CMK (cell line): ENCODE measurements at regions not wholly inside any gene's neighbourhood (a gene's known extent, or its start where the extent isn't known, plus 50 kb on each side); places are given as distances from the start of the nearest gene placed in this dataset.

Experiments used
- DNase-seq: peaks from one replicate; pipeline ENCODE4 v3.0.0-alpha.2; 2010; ENCODE audit warnings: low read depth

GRCh38 chr22:49303061-49303735 lies 524.5 kb downstream of the BRD1 start:
- DNase-seq: no peak

DNA sequence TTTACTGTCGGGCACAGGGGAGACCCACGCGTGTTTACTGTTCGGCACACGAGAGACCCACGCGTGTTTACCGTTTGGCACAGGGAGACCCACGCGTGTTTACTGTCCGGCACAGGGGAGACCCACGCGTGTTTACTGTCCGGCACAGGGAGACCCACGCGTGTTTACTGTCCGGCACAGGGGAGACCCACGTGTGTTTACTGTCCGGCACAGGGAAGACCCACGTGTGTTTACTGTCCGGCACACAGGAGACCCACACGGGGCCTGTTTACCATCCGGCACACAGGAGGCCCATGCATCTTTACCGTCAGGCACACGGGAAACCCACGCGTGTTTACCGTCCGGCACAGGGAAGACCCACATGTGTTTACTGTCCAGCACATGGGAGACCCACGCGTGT lies 525.1 kb downstream of the BRD1 start:
- DNase-seq: no peak

DNA sequence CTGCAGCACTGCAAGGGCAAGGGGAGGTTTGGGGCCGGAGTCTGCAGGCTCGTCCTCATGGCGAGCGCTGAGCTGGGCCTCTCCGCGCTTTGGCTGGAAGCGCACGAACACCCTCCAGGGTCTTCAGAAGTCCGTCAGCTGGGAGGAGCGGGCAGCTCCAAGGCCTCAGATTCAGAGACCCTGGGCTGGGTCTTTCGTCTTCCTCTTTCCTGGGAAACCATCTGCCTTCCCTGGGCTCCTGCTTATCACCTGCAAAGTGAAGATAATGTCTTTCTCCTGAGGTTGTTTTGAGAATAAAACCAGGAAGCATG lies 525.6 kb downstream of the BRD1 start:
- no peak for DNase-seq

DNA sequence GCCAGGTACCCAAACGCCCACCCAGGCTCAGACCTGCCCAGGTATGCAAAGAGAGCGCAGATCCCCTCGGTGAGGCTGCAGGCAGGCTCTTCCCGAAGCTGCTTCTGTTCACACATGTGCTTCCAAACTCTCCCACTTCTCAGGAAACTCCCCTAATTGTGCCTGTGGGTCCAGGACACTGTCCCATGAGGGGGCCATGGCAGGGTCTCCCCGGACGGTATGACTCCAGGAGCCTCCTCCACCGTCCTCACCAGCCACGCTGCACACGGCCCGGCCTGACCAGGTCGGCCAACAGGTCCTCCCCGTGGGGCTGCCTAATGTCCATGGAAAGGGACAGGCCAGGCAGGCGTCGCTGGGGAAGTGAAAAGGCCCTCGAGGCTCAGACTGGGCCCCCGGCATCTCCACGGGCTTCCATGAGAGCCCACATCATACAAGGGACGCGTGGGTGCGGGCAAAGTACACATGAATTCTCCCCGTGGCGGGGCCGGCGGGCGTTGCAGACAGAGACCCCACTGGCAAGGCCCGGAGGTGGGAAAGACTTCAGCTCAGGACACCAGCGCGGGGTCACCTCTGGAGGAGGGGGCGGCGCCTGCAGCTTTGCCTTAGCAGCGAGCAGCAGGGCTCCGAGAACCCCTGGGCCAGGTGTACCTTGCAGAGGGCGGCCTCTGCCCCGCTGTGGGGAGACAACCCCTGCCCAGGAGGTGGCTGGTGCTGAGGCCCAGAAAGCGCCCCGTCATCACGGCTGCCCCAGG lies 526.1 kb downstream of the BRD1 start:
- DNase-seq: no peak

GRCh38 chr22:49300951-49301397 lies 526.7 kb downstream of the BRD1 start:
- DNase-seq: no peak

- no peak for DNase-seq
Measured at GRCh38 chr22:49300241-49300640, 527.4 kb downstream of the BRD1 start.

- DNase-seq: no peak
Measured at GRCh38 chr22:49299821-49300231, 527.8 kb downstream of the BRD1 start.

DNA sequence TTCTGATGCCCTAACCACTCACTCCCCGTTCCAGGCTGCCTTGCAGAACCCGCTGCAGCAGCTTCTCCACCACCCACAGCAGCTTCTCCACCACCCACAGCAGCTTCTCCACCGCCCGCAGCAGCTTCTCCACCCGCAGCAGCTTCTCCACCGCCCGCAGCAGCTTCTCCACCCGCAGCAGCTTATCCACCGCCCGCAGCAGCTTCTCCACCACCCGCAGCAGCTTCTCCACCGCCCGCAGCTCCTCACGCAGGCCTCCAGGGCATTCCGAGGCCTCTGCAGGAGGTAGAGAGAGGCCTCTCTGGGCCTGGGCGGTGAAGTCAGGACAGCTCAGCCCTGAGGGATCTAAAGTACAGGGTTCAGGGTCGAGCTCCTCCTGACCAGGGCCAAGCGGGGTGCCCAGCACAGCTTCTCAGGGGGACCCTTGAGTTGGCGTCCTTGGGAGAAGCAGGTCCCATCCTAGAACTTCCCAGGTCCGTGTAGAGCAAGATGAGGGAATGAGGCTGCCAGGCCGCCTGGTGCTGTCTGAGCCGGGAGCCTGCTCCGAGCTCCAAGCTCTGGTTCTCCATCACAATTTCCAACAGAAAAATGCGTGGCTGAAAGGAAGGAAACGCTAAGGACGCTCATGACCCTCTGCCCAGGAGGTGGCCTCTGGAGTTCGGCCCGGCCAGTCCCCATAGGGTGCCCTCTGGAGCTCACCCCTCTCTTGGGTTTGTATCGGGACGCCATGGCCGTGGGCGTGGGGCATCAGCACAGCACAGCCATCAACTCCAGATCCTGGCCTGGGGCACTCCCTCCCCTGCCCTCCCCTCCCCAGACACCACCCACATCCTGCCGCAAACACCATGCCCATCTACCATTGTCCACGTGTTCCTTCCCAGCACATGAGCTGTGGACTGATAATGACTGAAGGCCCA lies 528.6 kb downstream of the BRD1 start:
- no peak for DNase-seq

GRCh38 chr22:49297871-49298721 lies 529.6 kb downstream of the BRD1 start:
- no peak for DNase-seq

DNA sequence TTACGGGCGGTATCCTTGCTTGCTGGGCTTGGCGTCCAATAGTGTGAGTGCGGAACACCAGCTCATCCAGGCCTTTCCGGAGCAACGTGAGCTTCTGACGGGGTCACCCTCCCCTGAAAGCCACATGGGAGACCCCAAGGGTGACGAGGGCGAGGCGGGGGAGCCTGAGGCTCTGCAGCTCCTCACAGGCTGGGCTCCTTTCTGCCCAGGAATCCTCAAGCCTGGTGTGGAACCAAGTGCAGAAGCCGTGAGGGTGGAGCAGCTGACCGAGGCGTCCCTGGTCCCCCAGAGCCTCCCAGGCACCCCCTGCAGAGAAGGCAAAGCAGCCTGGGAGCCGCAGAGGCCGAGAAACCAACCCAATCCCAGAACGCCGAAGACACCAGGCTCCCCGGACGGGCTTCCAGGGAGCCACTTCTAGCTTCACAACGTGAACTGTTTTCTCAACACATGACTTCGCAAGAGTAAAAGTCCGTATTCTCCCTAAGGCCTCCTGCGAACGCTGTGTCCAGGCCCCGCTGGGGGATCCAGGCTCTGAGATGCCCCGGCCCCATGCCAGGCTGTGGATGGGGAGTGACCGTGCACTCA lies 530.3 kb downstream of the BRD1 start:
- DNase-seq: no peak

GRCh38 chr22:49296561-49296960 lies 531.1 kb downstream of the BRD1 start:
- no peak for DNase-seq

- no peak for DNase-seq
Measured at GRCh38 chr22:49295851-49296560, 531.7 kb downstream of the BRD1 start.

DNA sequence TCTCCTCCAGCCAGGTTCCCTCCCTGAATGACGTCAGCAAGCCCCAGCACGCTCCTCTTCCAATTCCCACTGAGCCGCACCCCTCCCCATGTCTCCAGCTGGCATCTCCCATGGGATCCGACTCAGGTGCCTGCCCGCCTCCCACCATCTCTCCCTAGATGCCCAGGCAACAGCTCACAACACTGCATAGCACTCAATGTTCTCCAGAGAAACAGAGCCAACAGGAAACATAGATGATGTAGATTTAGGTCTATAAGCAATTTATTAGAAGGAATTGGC lies 532.3 kb downstream of the BRD1 start:
- DNase-seq: no peak

DNA sequence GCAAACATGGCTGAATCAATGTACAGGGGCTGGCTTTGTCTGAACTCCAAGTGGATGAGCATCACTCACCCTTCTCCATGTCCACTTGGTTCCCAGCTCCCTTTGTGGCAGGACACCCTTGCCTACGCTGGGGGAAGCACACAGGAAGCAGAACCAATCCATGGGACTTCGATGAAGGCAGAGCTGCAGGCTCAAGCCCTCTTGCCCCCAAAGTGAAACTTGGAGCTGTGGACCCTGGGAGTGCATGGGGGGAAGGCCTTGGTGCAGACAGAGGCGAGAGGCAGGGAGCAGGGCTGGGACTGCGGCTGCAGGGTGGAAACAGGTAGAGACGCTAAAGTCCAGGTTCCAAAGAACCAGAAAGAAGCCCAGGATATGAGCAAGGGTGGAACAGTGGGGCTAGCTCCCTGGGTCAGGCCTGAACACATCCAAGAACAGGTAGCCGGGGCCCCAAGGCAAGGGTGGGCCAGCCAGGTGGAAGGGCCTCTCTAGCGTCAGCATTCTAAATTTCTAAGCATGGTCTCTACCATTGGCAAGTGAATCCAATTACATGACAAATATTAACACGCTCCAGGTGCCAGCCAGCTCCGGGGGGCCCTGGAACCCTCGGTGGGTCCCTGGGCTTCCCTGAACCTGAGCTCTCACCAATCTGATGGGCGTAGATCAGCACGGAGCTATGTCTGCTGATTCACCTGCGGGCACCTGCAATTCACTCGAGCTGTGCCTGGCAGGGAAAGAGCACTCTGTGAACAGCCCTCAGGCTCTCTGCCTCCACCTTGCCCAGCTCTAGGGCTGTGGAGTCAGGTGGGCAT lies 532.8 kb downstream of the BRD1 start:
- DNase-seq: no peak

- DNase-seq: no peak
Measured at GRCh38 chr22:49292909-49293308, 534.8 kb downstream of the BRD1 start.

DNA sequence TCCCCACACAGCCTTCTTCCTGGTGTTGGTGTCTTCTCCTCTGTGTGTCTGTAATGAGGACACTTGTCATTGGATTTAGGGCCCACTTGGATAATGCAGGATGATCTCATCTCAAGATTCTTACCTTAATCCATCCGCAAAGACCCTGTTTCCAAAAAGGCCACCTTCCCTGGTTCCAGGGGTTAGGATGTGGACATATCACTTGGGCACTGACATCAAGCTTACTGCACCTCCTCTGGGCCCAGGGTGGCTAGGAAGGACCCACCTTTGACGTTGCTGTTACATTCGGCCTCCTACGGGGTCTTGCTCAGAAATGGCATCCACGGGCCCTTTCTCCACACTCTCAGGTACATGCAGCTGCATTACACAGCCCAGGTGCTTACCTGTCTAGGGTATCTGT lies 535.9 kb downstream of the BRD1 start:
- DNase-seq: no peak

GRCh38 chr22:49291169-49291568 lies 536.5 kb downstream of the BRD1 start:
- no peak for DNase-seq

DNA sequence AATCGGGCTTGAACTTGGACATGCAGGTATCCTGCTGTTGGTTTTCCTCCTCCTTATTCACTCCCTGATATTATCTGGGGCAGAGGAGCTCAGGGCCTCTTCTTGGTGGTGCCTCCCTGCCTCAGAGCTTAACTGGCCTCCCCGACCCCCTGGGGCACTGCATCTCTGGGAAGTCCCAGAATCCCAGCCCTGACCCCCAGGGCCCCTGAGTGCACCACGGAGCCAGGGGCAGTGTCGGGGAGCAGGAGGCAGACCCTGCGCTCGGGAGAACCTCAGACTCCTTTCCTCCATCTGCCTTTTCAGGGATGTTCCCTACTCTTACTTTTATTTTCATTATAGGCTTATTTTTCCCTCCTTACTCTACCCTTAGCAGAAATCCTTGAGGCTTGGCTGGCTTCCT lies 537.0 kb downstream of the BRD1 start:
- no peak for DNase-seq

GRCh38 chr22:49289822-49290679 lies 537.6 kb downstream of the BRD1 start:
- DNase-seq: no peak
